GM19023 (cell line): ENCODE measurements at regions not wholly inside any gene's neighbourhood (a gene's known extent, or its start where the extent isn't known, plus 50 kb on each side); places are given as distances from the start of the nearest gene placed in this dataset.
"Not testable (repeated sequence)": the region's sequence is repeated elsewhere in the genome, so short reads cannot be mapped to it uniquely, and the experiment has no call there.

Experiments used
- ATAC-seq: cut with Tn5 transposase; IDR thresholded peaks from one replicate; pipeline ENCODE4 v1.9.1; 2021; ENCODE audit warnings: mild to moderate bottlenecking, moderate library complexity; ENCODE audit not compliant: unreplicated experiment

- no peak for ATAC-seq
Measured at GRCh38 chr2:89831641-89832498, 1140.4 kb downstream of the RPIA start.

GRCh38 chr2:89833116-89833779, 1141.8 kb downstream of the RPIA start:
- peak; percentile 48 for ATAC-seq

GRCh38 chr2:89833780-89834117, 1142.3 kb downstream of the RPIA start:
- no peak for ATAC-seq

- no peak for ATAC-seq
Measured at GRCh38 chr2:89834306-89834705, 1142.8 kb downstream of the RPIA start.

- peak; percentile 38 for ATAC-seq
Measured at GRCh38 chr2:89836326-89836725, 1144.9 kb downstream of the RPIA start.

- no peak for ATAC-seq
Measured at GRCh38 chr2:89837962-89838625, 1146.6 kb downstream of the RPIA start.

GRCh38 chr2:89840175-89840574, 1148.7 kb downstream of the RPIA start:
- not testable (repeated sequence) for ATAC-seq

GRCh38 chr2:89840781-89841475, 1149.5 kb downstream of the RPIA start:
- not testable (repeated sequence) for ATAC-seq

- ATAC-seq, result no peak
Measured at GRCh38 chr2:89841476-89841840, 1150.0 kb downstream of the RPIA start.

GRCh38 chr2:89842180-89842908, 1150.9 kb downstream of the RPIA start:
- no peak for ATAC-seq

- no peak for ATAC-seq
Measured at GRCh38 chr2:89844221-89844943, 1152.9 kb downstream of the RPIA start.

GRCh38 chr2:89845532-89845931, 1154.1 kb downstream of the RPIA start:
- no peak for ATAC-seq

- no peak for ATAC-seq
Measured at GRCh38 chr2:89848114-89848513, 1156.6 kb downstream of the RPIA start.

- ATAC-seq, result no peak
Measured at GRCh38 chr2:89848763-89849368, 1157.4 kb downstream of the RPIA start.

- no peak for ATAC-seq
Measured at GRCh38 chr2:89849731-89850130, 1158.3 kb downstream of the RPIA start.

GRCh38 chr2:89850481-89850880, 1159.0 kb downstream of the RPIA start:
- no peak for ATAC-seq

- ATAC-seq, result no peak
Measured at GRCh38 chr2:89850881-89851582, 1159.6 kb downstream of the RPIA start.

GRCh38 chr2:89851583-89851905, 1160.1 kb downstream of the RPIA start:
- ATAC-seq, result no peak

- ATAC-seq, result not testable (repeated sequence)
Measured at GRCh38 chr2:89853427-89853826, 1162.0 kb downstream of the RPIA start.
